Tibial nerve (tissue), 4 donors: ENCODE measurements at regions not wholly inside any gene's neighbourhood (a gene's known extent, or its start where the extent isn't known, plus 50 kb on each side); places are given as distances from the start of the nearest gene placed in this dataset.

Experiments used
- DNase-seq, 2 donors: peaks; one replicate each; pipeline ENCODE4 v3.0.0-alpha.2; 2019; ENCODE audit warnings: low spot score in 2 of 2
- H3K27ac ChIP-seq, 4 donors: fragments of 200-600 bp; sonication (generic) in 3 of 4; one replicate each; pipeline ENCODE4 v1.5.1; 2017 to 2019; ENCODE audit warnings: mild to moderate bottlenecking in 1 of 4
- H3K27me3 ChIP-seq, 2 donors: fragments of 200-600 bp; sonication (generic) in 1 of 2; one replicate each; pipeline versions ENCODE4 v1.5.1 to v1.6.0; 2017 to 2019
- H3K36me3 ChIP-seq, 3 donors: fragments of 200-600 bp; sonication (generic); one replicate each; pipeline ENCODE4 v1.5.1; 2018 to 2019
- H3K4me1 ChIP-seq, 4 donors: fragments of 200-600 bp; sonication (generic) in 3 of 4; one replicate each; pipeline ENCODE4 v1.5.1; 2017 to 2019
- H3K4me3 ChIP-seq, 4 donors: fragments of 200-600 bp; sonication (generic) in 3 of 4; one replicate each; pipeline ENCODE4 v1.5.1; 2017 to 2019; ENCODE audit warnings: mild to moderate bottlenecking in 1 of 4, moderate library complexity in 1 of 4
- H3K9me3 ChIP-seq, 4 donors: fragments of 200-600 bp; sonication (generic) in 3 of 4; one replicate each; pipeline ENCODE4 v1.5.1; 2017 to 2019
- CTCF ChIP-seq, 5 experiments: fragments of 200-600 bp in 3 of 5; fragments of 450-650 bp in 2 of 5; sonication (generic) in 3 of 5; IDR thresholded peaks; one replicate each; pipeline ENCODE4 v1.5.1; 2016 to 2019; ENCODE audit warnings: antibody characterized with exemption in 5 of 5, mild to moderate bottlenecking in 3 of 5, moderate library complexity in 2 of 5
- EP300 ChIP-seq, 2 donors: sonication (generic); formaldehyde crosslinking; IDR thresholded peaks; one replicate each; pipeline ENCODE4 v1.6.1; 2017; ENCODE audit warnings: antibody characterized with exemption in 2 of 2, mild to moderate bottlenecking in 1 of 2
- POLR2A ChIP-seq, 2 donors: fragments of 450-650 bp; IDR thresholded peaks; one replicate each; pipeline ENCODE4 v1.6.1; 2017; ENCODE audit warnings: antibody characterized with exemption in 2 of 2, mild to moderate bottlenecking in 2 of 2, moderate library complexity in 2 of 2
- WGBS, 2 donors: methylation state at CpG; one replicate each; pipeline ENCODE4 v1.1.5; 2018; 5-methylcytosine and 5-hydroxymethylcytosine counted together

- TF ChIP-seq CTCF (IDR thresholded peaks at IDR 0.05) (no peak), EP300 (IDR thresholded peaks at IDR 0.05) (no peak), POLR2A (IDR thresholded peaks at IDR 0.05) (no peak)
- H3K36me3 ChIP-seq: no peaks in the 10 kb centered on the region
- H3K27ac ChIP-seq: no peak overlapping the region
- WGBS, 2 donors: 75 to 79% methylated on average over 3 of the region's 3 CpGs
- no peak overlapping the region for H3K4me3 ChIP-seq
- H3K4me1 ChIP-seq: no peaks in the 10 kb centered on the region
- no peak for DNase-seq
- no peaks in the 10 kb centered on the region for H3K27me3 ChIP-seq
- H3K9me3 ChIP-seq: peaks cover 0 to 15% (median 2%) of the 10 kb centered on the region in 4 donors
These were observed 53.8 kb upstream of the INHBA start for GRCh38 chr7:41756650-41757182.

GRCh38 chr7:41755096-41755495, 52.2 kb upstream of the INHBA start:
- H3K9me3 ChIP-seq: peaks cover 0 to 15% (median 2%) of the 10 kb centered on the region in 4 donors
- WGBS, 2 donors: 85 to 86% methylated on average over 1 of the region's 1 CpG
- H3K4me1 ChIP-seq: no peaks in the 10 kb centered on the region
- H3K27ac ChIP-seq: no peak overlapping the region
- no peaks in the 10 kb centered on the region for H3K36me3 ChIP-seq
- H3K4me3 ChIP-seq: no peak overlapping the region
- no peaks in the 10 kb centered on the region for H3K27me3 ChIP-seq
- TF ChIP-seq CTCF (IDR thresholded peaks at IDR 0.05) (no peak), EP300 (IDR thresholded peaks at IDR 0.05) (no peak)
- no peak for DNase-seq

- Histone ChIP-seq H3K4me1 (no peaks in the 10 kb centered on the region), H3K27me3 (no peaks in the 10 kb centered on the region), H3K9me3 (peaks cover 0 to 15% (median 2%) of the 10 kb centered on the region in 4 donors), H3K27ac (no peak overlapping the region), H3K36me3 (no peaks in the 10 kb centered on the region), H3K4me3 (no peak overlapping the region)
- TF ChIP-seq EP300 (IDR thresholded peaks at IDR 0.05) (no peak), POLR2A (IDR thresholded peaks at IDR 0.05) (no peak), CTCF (IDR thresholded peaks at IDR 0.05) (no peak)
- DNase-seq: no peak
These were observed 51.2 kb upstream of the INHBA start for GRCh38 chr7:41754046-41754445.
